ENCODE measurements at regions not wholly inside any gene's neighbourhood (a gene's known extent, or its start where the extent isn't known, plus 50 kb on each side); places are given as distances from the start of the nearest gene placed in this dataset.

DNA sequence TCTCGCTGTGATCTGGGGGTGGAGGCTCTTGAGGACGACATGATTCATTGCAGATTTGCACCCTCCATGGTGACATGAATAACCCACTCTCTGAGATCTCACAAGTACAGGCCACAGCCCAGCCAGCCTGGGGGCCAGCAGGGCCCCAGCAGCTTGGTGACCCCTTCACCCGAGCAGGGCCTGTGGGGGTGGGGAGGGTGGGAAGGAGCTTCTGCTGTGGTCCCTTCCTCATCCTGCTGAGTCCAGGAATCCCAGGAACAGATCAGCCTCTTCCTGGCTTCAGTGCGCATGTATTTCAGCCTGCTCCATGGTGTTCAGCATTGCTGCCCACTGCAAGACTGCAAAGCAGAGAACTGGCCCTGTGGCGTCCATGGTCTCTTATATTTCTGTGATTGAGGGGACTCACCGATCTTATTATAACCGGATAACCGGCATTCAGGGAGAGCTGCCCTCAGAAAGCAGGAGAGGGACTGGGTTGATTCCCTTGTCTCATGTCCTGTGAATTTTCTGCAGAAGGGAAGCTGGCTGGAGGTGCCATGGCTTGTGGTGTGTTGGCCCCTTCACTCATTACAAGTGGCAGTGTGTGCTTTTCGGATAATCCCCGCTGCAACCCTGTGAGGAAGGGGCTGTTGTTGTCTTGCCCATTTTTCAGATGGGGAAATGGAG lies 118.8 kb upstream of the FRMD1 start:
- intact Hi-C loops (cut with DNase I; ENCODE audit: low total_unique reads): no loop called here
- H3K4me3 ChIP-seq (ENCODE audit: low read depth, poor library complexity, severe bottlenecking): no peak overlapping the region
- peak in 1 of 2 donors; percentile 56 for DNase-seq (ENCODE audit: low spot score in 2 of 2)
- 92 to 94% methylated on average over 10 of the region's 10 CpGs for WGBS, 2 donors
- TF ChIP-seq, protein P1, sequence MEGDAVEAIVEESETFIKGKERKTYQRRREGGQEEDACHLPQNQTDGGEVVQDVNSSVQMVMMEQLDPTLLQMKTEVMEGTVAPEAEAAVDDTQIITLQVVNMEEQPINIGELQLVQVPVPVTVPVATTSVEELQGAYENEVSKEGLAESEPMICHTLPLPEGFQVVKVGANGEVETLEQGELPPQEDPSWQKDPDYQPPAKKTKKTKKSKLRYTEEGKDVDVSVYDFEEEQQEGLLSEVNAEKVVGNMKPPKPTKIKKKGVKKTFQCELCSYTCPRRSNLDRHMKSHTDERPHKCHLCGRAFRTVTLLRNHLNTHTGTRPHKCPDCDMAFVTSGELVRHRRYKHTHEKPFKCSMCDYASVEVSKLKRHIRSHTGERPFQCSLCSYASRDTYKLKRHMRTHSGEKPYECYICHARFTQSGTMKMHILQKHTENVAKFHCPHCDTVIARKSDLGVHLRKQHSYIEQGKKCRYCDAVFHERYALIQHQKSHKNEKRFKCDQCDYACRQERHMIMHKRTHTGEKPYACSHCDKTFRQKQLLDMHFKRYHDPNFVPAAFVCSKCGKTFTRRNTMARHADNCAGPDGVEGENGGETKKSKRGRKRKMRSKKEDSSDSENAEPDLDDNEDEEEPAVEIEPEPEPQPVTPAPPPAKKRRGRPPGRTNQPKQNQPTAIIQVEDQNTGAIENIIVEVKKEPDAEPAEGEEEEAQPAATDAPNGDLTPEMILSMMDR (IDR thresholded peaks at IDR 0.05): no peak
- TF ChIP-seq POLR2A (IDR thresholded peaks at IDR 0.05): no peak

DNA sequence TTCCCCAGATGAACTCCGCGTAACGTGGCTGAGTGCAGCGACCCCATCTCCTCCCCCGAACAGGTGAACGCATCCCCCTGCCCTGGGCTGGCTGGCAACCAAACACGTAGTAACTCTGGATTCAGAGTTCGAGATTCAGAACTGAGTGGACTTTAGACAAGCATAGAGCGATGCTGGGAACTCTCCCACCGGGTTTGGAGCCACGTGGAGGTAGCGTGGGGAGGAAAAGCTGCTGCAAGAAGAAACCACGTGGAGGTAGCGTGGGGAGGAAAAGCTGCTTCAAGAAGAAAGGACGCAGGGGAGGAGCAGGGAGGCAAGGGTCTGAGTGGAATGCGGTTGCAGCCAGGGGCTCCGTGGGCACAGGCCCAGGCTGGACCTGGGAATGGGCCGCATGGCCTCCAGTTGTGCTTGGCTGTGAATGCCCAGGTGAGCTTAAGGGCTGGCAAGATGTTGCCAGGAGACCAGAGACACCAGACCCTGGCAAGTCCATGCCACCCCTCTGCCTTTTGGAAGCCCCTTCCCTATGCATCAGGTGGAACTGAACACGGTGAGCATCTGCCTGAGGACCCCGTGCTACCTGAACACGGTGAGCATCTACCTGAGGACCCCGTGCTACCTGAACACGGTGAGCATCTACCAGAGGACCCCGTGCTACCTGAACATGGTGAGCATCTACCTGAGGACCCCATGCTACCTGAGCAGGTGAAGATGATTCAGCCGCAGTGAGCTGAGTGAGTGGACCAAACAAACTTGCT lies 118.0 kb upstream of the FRMD1 start:
- peak in 1 of 2 donors; percentile 74 for DNase-seq (ENCODE audit: low spot score in 2 of 2)
- TF ChIP-seq, protein P1 (IDR thresholded peaks at IDR 0.05): no peak
- TF ChIP-seq POLR2A (IDR thresholded peaks at IDR 0.05): no peak
- intact Hi-C loops (cut with DNase I; ENCODE audit: low total_unique reads): no loop called here
- WGBS, 2 donors: 90 to 92% methylated on average over 23 of the region's 25 CpGs
- no peak overlapping the region for H3K4me3 ChIP-seq (ENCODE audit: low read depth, poor library complexity, severe bottlenecking)

DNA sequence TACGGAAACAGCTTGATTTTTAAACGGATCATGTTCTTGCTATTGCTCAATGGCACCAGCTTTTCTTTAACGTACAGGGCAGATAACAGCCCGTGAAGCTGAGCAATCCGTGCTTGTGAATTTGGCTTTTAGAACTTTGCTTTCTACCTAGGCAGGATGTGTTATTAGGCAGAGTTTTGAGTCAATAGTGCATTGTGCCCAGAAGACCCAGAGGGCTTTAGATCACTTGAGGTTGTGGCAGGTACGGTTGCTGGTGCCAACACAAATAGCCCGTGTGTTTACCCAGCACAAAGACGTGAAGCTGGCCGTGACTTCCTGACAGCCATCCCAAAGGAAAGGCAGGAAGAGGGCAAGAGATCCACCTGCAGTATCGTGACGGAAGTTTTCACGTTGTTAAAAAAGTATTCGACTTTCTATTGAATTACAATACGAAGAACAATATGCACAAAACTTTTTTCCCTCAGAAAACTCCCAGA lies 117.4 kb upstream of the FRMD1 start:
- H3K4me3 ChIP-seq (ENCODE audit: low read depth, poor library complexity, severe bottlenecking): no peak overlapping the region
- TF ChIP-seq POLR2A (IDR thresholded peaks at IDR 0.05): no peak
- TF ChIP-seq, protein P1 (IDR thresholded peaks at IDR 0.05): no peak
- DNase-seq (ENCODE audit: low spot score in 2 of 2): peak in 1 of 2 donors; percentile 67
- intact Hi-C loops (cut with DNase I; ENCODE audit: low total_unique reads): no loop called here
- WGBS, 2 donors: 56 to 64% methylated on average over 14 of the region's 14 CpGs

DNA sequence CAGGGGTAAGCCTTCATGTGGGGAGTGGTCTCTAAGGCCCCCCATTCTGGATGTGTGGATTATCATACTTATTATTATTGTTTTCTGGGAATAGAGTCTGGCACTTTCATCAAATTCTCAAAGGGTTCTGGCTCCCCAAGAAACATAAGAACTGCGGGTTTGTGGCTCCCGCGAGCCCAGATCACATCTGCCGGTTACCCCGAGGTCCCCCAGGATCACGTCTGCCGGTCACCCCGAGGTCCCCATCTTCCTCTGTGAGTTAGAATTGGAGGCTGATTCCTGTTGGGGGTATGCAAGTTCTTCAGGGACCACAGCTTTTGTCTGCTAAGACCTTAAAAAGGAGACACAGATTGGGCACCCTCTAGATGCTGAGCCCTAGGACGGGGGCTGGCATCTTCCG lies 116.7 kb upstream of the FRMD1 start:
- no peak overlapping the region for H3K4me3 ChIP-seq (ENCODE audit: low read depth, poor library complexity, severe bottlenecking)
- intact Hi-C loops (cut with DNase I; ENCODE audit: low total_unique reads): no loop called here
- TF ChIP-seq, protein P1 (IDR thresholded peaks at IDR 0.05): no peak
- no peak for TF ChIP-seq POLR2A (IDR thresholded peaks at IDR 0.05)
- peak in 1 of 2 donors; percentile 80 for DNase-seq (ENCODE audit: low spot score in 2 of 2)
- WGBS, 2 donors: 83 to 94% methylated on average over 10 of the region's 10 CpGs

DNA sequence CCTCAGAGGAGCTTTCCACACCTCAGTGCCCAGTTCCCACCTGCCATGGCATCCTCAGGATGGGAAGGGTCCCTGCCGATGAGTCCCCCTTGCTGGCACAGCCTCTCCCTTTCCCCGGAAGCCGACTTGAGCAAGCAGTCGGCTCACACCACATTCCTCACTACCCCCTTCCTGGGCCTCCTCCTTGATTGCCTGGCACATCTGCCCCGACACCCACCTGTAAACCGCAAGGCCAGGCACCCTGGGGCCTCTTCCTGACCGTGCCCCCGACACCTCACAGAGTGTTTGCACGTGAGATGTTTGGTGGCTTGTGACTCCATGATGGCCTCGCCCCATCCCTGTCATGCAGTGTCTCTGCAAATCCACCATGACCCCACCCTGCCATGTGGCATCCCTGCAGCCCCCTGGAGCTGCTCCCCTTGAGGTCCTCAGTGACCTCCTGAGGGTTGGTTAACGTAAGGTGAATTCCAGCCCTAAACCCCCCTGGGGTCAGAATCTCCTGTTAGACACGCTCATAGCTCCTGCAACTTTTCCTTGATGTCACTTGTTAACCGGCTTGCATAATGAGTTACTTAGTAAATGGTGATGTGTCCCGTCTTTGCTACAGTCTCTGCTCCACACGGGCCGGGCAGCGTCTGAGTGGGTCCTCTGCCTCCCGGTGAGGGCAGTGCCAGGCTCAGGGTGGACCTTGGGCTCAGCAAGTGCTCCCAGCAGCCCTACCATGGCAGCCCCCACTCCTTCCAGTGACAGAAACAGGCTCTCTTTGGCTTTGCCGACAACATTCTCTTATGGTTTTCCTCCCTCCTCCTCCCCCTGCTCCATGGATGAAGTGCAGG lies 115.9 kb upstream of the FRMD1 start:
- WGBS, 2 donors: 74 to 85% methylated on average over 19 of the region's 19 CpGs
- peak in 1 of 2 donors; percentile 78 for DNase-seq (ENCODE audit: low spot score in 2 of 2)

More for the DNA sequence above, 115.9 kb upstream of the FRMD1 start:
- TF ChIP-seq POLR2A (IDR thresholded peaks at IDR 0.05): no peak
- TF ChIP-seq, protein P1 (IDR thresholded peaks at IDR 0.05): no peak
- intact Hi-C loops (cut with DNase I; ENCODE audit: low total_unique reads): no loop called here
- H3K4me3 ChIP-seq (ENCODE audit: low read depth, poor library complexity, severe bottlenecking): no peak overlapping the region

Data from lower leg skin (tissue), 4 donors.